NCI-H1092 (cell line): ENCODE measurements at regions not wholly inside any gene's neighbourhood (a gene's known extent, or its start where the extent isn't known, plus 50 kb on each side); places are given as distances from the start of the nearest gene placed in this dataset.

ENCODE experiments used
- DNase-seq: peaks from one replicate; lab custom pipeline; 2025; lab: John Stamatoyannopoulos, UW

GRCh38 chr2:21253311-21254027 lies 129.7 kb downstream of the TDRD15 start:
- DNase-seq, result no peak

- DNase-seq, result no peak
Measured at GRCh38 chr2:21254170-21254965, 130.6 kb downstream of the TDRD15 start.

- peak; percentile 3 for DNase-seq
Measured at GRCh38 chr2:21256006-21256405, 132.2 kb downstream of the TDRD15 start.

- DNase-seq, result no peak
Measured at GRCh38 chr2:21257621-21258020, 133.9 kb downstream of the TDRD15 start.

GRCh38 chr2:21258082-21258481 lies 134.3 kb downstream of the TDRD15 start:
- DNase-seq, result no peak

GRCh38 chr2:21260311-21260710 lies 136.5 kb downstream of the TDRD15 start:
- DNase-seq, result no peak

- no peak for DNase-seq
Measured at GRCh38 chr2:21261591-21261990, 137.8 kb downstream of the TDRD15 start.

GRCh38 chr2:21262426-21262940 lies 138.7 kb downstream of the TDRD15 start:
- DNase-seq, result no peak

GRCh38 chr2:21263622-21264021 lies 139.9 kb downstream of the TDRD15 start:
- no peak for DNase-seq

- no peak for DNase-seq
Measured at GRCh38 chr2:21265752-21266151, 142.0 kb downstream of the TDRD15 start.

GRCh38 chr2:21267232-21267835 lies 143.6 kb downstream of the TDRD15 start:
- DNase-seq, result no peak

GRCh38 chr2:21268197-21268877 lies 144.6 kb downstream of the TDRD15 start:
- DNase-seq, result no peak

GRCh38 chr2:21268878-21269224 lies 145.1 kb downstream of the TDRD15 start:
- no peak for DNase-seq

- DNase-seq, result no peak
Measured at GRCh38 chr2:21269382-21269781, 145.6 kb downstream of the TDRD15 start.

GRCh38 chr2:21270083-21270491 lies 146.3 kb downstream of the TDRD15 start:
- no peak for DNase-seq

GRCh38 chr2:21270708-21271122 lies 146.9 kb downstream of the TDRD15 start:
- DNase-seq, result no peak

- no peak for DNase-seq
Measured at GRCh38 chr2:21276163-21276562, 152.4 kb downstream of the TDRD15 start.

GRCh38 chr2:21277068-21278056 lies 153.6 kb downstream of the TDRD15 start:
- no peak for DNase-seq

- no peak for DNase-seq
Measured at GRCh38 chr2:21279525-21279924, 155.8 kb downstream of the TDRD15 start.

GRCh38 chr2:21280793-21281192 lies 157.0 kb downstream of the TDRD15 start:
- DNase-seq, result no peak

- no peak for DNase-seq
Measured at GRCh38 chr2:21281384-21281783, 157.6 kb downstream of the TDRD15 start.
